HepG2 (cell line): ENCODE measurements at regions not wholly inside any gene's neighbourhood (a gene's known extent, or its start where the extent isn't known, plus 50 kb on each side); places are given as distances from the start of the nearest gene placed in this dataset.

Experiments used
- ARID4A ChIP-seq: sonication (generic); formaldehyde crosslinking; IDR thresholded peaks from 2 replicates; pipeline ENCODE4 v1.5.0; 2020; ENCODE audit warnings: mild to moderate bottlenecking, missing genetic modification reagents, borderline replicate concordance
- ARNT2 ChIP-seq: sonication (generic); formaldehyde crosslinking; IDR thresholded peaks from 2 replicates; pipeline ENCODE4 v1.8.0; 2022; ENCODE audit warnings: mild to moderate bottlenecking, low read depth, missing genetic modification reagents, moderate library complexity
- EZH2 ChIP-seq: conservative IDR thresholded peaks from 2 replicates; pipeline ENCODE4 v1.6.1; 2012; ENCODE audit warnings: mild to moderate bottlenecking, low read depth, low read length, moderate library complexity
- FOXA3 ChIP-seq: IDR thresholded peaks from 2 replicates; pipeline ENCODE4 v1.6.1; 2016; ENCODE audit warnings: missing genetic modification reagents, missing compliant biosample characterization
- FOXK1 ChIP-seq: sonication (generic); formaldehyde crosslinking; IDR thresholded peaks from 2 replicates; pipeline ENCODE4 v1.4.0; 2020; ENCODE audit warnings: low read depth, missing genetic modification reagents, borderline replicate concordance
- HOXD1 ChIP-seq: sonication (generic); formaldehyde crosslinking; IDR thresholded peaks from 2 replicates; pipeline ENCODE4 v1.5.0; 2020; ENCODE audit warnings: missing genetic modification reagents
- MTF2 ChIP-seq: sonication (generic); formaldehyde crosslinking; IDR thresholded peaks from 2 replicates; pipeline ENCODE4 v1.5.0; 2020; ENCODE audit warnings: missing genetic modification reagents, borderline replicate concordance
- NFYC ChIP-seq: IDR thresholded peaks from 2 replicates; pipeline ENCODE4 v1.6.1; 2016; ENCODE audit warnings: missing genetic modification reagents, missing compliant biosample characterization
- NRL ChIP-seq: sonication (generic); formaldehyde crosslinking; IDR thresholded peaks from 2 replicates; pipeline ENCODE4 v1.5.0; 2020; ENCODE audit warnings: missing genetic modification reagents, mild to moderate bottlenecking, moderate library complexity, borderline replicate concordance
- PATZ1 ChIP-seq: sonication (generic); formaldehyde crosslinking; IDR thresholded peaks from 2 replicates; pipeline ENCODE4 v1.4.0; 2020; ENCODE audit warnings: missing genetic modification reagents
- RORA ChIP-seq: sonication (generic); formaldehyde crosslinking; IDR thresholded peaks from 2 replicates; pipeline ENCODE4 v1.5.0; 2020; ENCODE audit warnings: mild to moderate bottlenecking, missing genetic modification reagents, moderate library complexity
- SMARCE1 ChIP-seq: fragments of 450-650 bp; IDR thresholded peaks from 2 replicates; pipeline ENCODE4 v1.6.1; 2017; ENCODE audit warnings: borderline replicate concordance
- TEF ChIP-seq: sonication (generic); formaldehyde crosslinking; IDR thresholded peaks from 2 replicates; pipeline ENCODE4 v1.5.0; 2020; ENCODE audit warnings: missing genetic modification reagents
- TRIM24 ChIP-seq: sonication (generic); formaldehyde crosslinking; IDR thresholded peaks from 2 replicates; pipeline ENCODE4 v1.8.0; 2022; ENCODE audit warnings: mild to moderate bottlenecking, missing genetic modification reagents
- ZNF468 ChIP-seq: sonication (generic); formaldehyde crosslinking; IDR thresholded peaks from 2 replicates; pipeline ENCODE4 v1.8.0; 2022; ENCODE audit warnings: mild to moderate bottlenecking, moderate library complexity, missing genetic modification reagents
- ZNF510 ChIP-seq: sonication (generic); formaldehyde crosslinking; IDR thresholded peaks from 2 replicates; pipeline ENCODE4 v1.4.0; 2020; ENCODE audit warnings: low read depth, mild to moderate bottlenecking, missing genetic modification reagents
- ZNF614 ChIP-seq: IDR thresholded peaks from 2 replicates; pipeline ENCODE4 v1.6.1; 2018; ENCODE audit warnings: missing biosample characterization, missing genetic modification reagents, inconsistent platforms, borderline replicate concordance
- TF ChIP-seq, protein P1 (sequence below): sonication (generic); formaldehyde crosslinking; IDR thresholded peaks from 2 replicates; pipeline ENCODE4 v1.8.1; 2023; ENCODE audit warnings: mild to moderate bottlenecking, inconsistent platforms, moderate library complexity, missing genetic modification reagents, borderline replicate concordance
- TF ChIP-seq, protein P2 (sequence below): sonication (generic); formaldehyde crosslinking; IDR thresholded peaks from 2 replicates; pipeline ENCODE4 v1.8.0; 2022; ENCODE audit warnings: mild to moderate bottlenecking, missing genetic modification reagents, borderline replicate concordance

- TF ChIP-seq PATZ1 = peak; percentile 80
- TF ChIP-seq FOXA3 (CRISPR knock-in tag) = peak; percentile 100
- TF ChIP-seq ZNF510 (CRISPR knock-in tag) = peak; percentile 74; the same call in 1 of the 2 replicates
- peak; percentile 92 for TF ChIP-seq TEF (CRISPR knock-in tag)
- peak; percentile 53; the same call in 1 of the 2 replicates for TF ChIP-seq ARID4A (CRISPR knock-in tag)
- TF ChIP-seq, protein P1, sequence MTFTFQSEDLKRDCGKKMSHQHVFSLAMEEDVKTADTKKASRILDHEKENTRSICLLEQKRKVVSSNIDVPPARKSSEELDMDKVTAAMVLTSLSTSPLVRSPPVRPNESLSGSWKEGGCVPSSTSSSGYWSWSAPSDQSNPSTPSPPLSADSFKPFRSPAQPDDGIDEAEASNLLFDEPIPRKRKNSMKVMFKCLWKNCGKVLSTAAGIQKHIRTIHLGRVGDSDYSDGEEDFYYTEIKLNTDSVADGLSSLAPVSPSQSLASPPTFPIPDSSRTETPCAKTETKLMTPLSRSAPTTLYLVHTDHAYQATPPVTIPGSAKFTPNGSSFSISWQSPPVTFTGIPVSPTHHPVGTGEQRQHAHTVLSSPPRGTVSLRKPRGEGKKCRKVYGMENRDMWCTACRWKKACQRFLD = no peak; the same call in 1 of the 2 replicates
- TF ChIP-seq ARNT2 (CRISPR knock-in tag) = peak; percentile 73
- TF ChIP-seq FOXK1 = peak; percentile 96
- TF ChIP-seq ZNF614 (CRISPR knock-in tag) = peak; percentile 95
- 0 out of 2 replicates have a peak, but pooled peaks have one; percentile 32 for TF ChIP-seq TRIM24 (CRISPR knock-in tag)
- no peak for TF ChIP-seq SMARCE1
- TF ChIP-seq MTF2 = no peak
- no peak for TF ChIP-seq NRL (CRISPR knock-in tag)
- TF ChIP-seq, protein P2, sequence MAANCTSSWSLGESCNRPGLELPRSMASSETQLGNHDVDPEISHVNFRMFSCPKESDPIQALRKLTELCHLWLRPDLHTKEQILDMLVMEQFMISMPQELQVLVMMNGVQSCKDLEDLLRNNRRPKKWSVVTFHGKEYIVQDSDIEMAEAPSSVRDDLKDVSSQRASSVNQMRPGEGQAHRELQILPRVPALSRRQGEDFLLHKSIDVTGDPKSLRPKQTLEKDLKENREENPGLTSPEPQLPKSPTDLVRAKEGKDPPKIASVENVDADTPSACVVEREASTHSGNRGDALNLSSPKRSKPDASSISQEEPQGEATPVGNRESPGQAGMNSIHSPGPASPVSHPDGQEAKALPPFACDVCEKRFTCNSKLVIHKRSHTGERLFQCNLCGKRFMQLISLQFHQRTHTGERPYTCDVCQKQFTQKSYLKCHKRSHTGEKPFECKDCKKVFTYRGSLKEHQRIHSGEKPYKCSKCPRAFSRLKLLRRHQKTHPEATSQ = peak; percentile 17; the same call in 1 of the 2 replicates
- TF ChIP-seq ZNF468 = no peak
- 0 out of 2 replicates have a peak, but pooled peaks have one; percentile 75 for TF ChIP-seq RORA (CRISPR knock-in tag)
- TF ChIP-seq HOXD1 (CRISPR knock-in tag) = no peak; the same call in 1 of the 2 replicates
- TF ChIP-seq EZH2 = no peak
- TF ChIP-seq NFYC (CRISPR knock-in tag) = peak; percentile 79
Observed at GRCh38 chr14:23883684-23884540, 69.7 kb upstream of the DHRS4 start (continued).
